ENCODE measurements at regions not wholly inside any gene's neighbourhood (a gene's known extent, or its start where the extent isn't known, plus 50 kb on each side); places are given as distances from the start of the nearest gene placed in this dataset.
"Not testable (repeated sequence)": the region's sequence is repeated elsewhere in the genome, so short reads cannot be mapped to it uniquely, and the experiment has no call there.

GRCh38 chrX:8043121-8043520 lies 115.9 kb upstream of the PNPLA4 start:
- Mint-ChIP-seq H3K27me3 (ENCODE audit: unreplicated experiment) (no peaks in the 10 kb centered on the region), H3K36me3 (ENCODE audit: unreplicated experiment) (no peaks in the 10 kb centered on the region), H3K9me3 (ENCODE audit: unreplicated experiment) (peaks cover 7% of the 10 kb centered on the region), H3K4me3 (ENCODE audit: unreplicated experiment) (no peak overlapping the region), H3K27ac (ENCODE audit: unreplicated experiment) (no peak overlapping the region), H3K4me1 (ENCODE audit: unreplicated experiment) (no peaks in the 10 kb centered on the region)
- DNase-seq (ENCODE audit: extremely low spot score, unreplicated experiment): no peak
- TF ChIP-seq, protein P1, sequence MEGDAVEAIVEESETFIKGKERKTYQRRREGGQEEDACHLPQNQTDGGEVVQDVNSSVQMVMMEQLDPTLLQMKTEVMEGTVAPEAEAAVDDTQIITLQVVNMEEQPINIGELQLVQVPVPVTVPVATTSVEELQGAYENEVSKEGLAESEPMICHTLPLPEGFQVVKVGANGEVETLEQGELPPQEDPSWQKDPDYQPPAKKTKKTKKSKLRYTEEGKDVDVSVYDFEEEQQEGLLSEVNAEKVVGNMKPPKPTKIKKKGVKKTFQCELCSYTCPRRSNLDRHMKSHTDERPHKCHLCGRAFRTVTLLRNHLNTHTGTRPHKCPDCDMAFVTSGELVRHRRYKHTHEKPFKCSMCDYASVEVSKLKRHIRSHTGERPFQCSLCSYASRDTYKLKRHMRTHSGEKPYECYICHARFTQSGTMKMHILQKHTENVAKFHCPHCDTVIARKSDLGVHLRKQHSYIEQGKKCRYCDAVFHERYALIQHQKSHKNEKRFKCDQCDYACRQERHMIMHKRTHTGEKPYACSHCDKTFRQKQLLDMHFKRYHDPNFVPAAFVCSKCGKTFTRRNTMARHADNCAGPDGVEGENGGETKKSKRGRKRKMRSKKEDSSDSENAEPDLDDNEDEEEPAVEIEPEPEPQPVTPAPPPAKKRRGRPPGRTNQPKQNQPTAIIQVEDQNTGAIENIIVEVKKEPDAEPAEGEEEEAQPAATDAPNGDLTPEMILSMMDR (IDR thresholded peaks at IDR 0.05): no peak

DNA sequence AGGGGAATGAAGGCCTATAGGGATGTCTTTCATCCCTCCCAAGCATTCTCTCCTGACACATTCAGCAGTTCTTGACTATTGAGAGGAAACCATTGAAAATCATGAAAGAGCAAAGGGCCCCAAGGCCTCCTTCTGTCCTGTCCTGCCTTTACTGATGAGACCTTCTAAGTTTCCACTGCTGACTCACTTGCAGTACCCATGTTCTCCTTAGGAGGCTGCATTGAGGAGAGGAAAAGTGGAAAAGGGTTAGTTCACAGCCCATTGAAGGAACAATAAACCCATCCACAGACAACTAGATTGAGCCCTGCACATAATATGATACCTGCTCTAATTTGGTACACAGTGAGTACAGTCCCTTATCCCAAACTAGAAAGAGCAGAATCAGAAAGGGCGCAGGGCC lies 115.1 kb upstream of the PNPLA4 start:
- Mint-ChIP-seq H3K4me1 (ENCODE audit: unreplicated experiment) (no peaks in the 10 kb centered on the region), H3K27ac (ENCODE audit: unreplicated experiment) (no peak overlapping the region), H3K27me3 (ENCODE audit: unreplicated experiment) (no peaks in the 10 kb centered on the region), H3K4me3 (ENCODE audit: unreplicated experiment) (no peak overlapping the region), H3K36me3 (ENCODE audit: unreplicated experiment) (no peaks in the 10 kb centered on the region), H3K9me3 (ENCODE audit: unreplicated experiment) (peaks cover 7% of the 10 kb centered on the region)
- TF ChIP-seq, protein P1 (IDR thresholded peaks at IDR 0.05): no peak
- no peak for DNase-seq (ENCODE audit: extremely low spot score, unreplicated experiment)

DNA sequence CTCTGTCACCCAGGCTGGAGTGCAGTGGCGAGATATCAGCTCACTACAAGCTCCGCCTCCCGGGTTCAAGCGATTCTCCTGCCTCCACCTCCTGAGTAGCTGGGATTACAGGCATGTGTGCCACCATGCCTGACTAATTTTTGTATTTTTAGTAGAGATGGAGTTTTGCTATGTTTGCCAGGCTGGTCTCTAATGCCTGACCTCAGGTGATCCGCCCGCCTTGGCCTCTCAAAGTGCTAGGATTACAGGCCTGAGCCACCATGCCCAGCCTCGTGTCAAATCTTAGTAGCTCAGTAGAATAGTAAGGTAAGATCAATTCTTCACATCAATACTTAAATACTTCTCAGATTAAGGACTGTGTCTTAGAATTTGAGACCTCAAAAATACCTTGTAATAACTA lies 112.5 kb upstream of the PNPLA4 start:
- H3K27ac Mint-ChIP-seq (ENCODE audit: unreplicated experiment); H3K36me3 Mint-ChIP-seq (ENCODE audit: unreplicated experiment); H3K27me3 Mint-ChIP-seq (ENCODE audit: unreplicated experiment); H3K4me1 Mint-ChIP-seq (ENCODE audit: unreplicated experiment); H3K4me3 Mint-ChIP-seq (ENCODE audit: unreplicated experiment); DNase-seq (ENCODE audit: extremely low spot score, unreplicated experiment); H3K9me3 Mint-ChIP-seq (ENCODE audit: unreplicated experiment): not testable (repeated sequence)

DNA sequence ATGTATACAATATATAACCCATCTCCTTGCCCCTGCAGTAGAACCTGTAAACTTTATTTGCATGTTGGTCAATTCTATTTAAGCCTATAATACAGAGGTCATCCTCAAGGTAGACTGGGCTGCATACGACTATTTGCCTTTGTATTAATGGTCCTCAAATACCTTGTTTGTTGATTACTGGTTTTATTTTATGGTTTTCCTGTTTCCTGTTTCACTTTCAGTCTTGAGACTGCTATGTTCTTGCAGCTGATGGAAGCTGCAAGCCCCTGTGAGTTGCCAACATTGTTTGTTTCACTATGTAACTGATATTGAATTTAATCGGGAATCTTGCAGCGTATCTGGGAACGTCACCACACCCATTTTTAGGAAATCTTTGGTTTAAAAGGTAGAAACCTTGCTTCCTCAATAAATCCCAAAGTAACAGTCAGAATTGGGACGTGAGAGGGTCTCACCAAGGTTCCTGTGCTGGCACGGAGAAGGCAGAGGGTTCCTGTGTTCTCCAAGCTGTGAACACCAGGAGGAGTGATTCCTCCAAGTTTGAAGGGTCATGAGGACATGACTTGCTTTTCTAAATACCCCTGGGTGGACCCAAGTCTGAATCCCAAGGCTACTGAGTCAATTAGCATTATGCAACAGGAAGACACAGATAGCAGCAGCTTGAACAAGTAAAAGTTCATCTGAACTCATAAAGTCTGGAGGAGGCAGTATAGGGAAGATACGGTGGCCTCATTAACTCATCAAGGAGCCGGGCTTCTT lies 110.6 kb upstream of the PNPLA4 start:
- TF ChIP-seq, protein P1 (IDR thresholded peaks at IDR 0.05): no peak
- Mint-ChIP-seq H3K27ac (ENCODE audit: unreplicated experiment) (no peak overlapping the region), H3K4me3 (ENCODE audit: unreplicated experiment) (no peak overlapping the region), H3K36me3 (ENCODE audit: unreplicated experiment) (no peaks in the 10 kb centered on the region), H3K4me1 (ENCODE audit: unreplicated experiment) (no peaks in the 10 kb centered on the region), H3K9me3 (ENCODE audit: unreplicated experiment) (no peaks in the 10 kb centered on the region), H3K27me3 (ENCODE audit: unreplicated experiment) (no peaks in the 10 kb centered on the region)
- DNase-seq (ENCODE audit: extremely low spot score, unreplicated experiment): no peak

- Mint-ChIP-seq H3K9me3 (ENCODE audit: unreplicated experiment) (no peaks in the 10 kb centered on the region), H3K4me3 (ENCODE audit: unreplicated experiment) (no peak overlapping the region), H3K27me3 (ENCODE audit: unreplicated experiment) (no peaks in the 10 kb centered on the region), H3K27ac (ENCODE audit: unreplicated experiment) (no peak overlapping the region), H3K4me1 (ENCODE audit: unreplicated experiment) (no peaks in the 10 kb centered on the region), H3K36me3 (ENCODE audit: unreplicated experiment) (no peaks in the 10 kb centered on the region)
- TF ChIP-seq, protein P1 (IDR thresholded peaks at IDR 0.05): no peak
- no peak for DNase-seq (ENCODE audit: extremely low spot score, unreplicated experiment)
Observed at GRCh38 chrX:8036914-8037313, 109.7 kb upstream of the PNPLA4 start.
